ENCODE measurements at regions not wholly inside any gene's neighbourhood (a gene's known extent, or its start where the extent isn't known, plus 50 kb on each side); places are given as distances from the start of the nearest gene placed in this dataset.
"Not testable (repeated sequence)": the region's sequence is repeated elsewhere in the genome, so short reads cannot be mapped to it uniquely, and the experiment has no call there.

DNA sequence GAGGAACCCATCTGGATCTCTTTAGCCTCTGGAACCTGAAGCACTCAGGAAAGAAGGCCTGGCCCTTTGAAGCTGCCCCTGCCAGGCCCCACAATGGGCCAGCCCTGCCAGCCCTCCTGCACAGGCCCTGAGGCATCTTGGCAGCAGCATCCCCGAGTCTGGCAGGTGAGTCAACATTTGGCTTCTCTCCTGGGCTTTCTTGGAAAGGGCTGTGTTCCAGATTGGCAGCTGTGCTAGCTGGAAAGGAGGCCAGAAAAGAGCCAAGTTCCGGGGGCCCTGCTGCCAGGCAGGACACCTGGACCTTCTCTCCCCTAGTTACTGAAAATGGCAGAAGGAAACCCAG, 187.2 kb downstream of the SHQ1 start:
- no peak for DNase-seq (ENCODE audit: low read depth in 4 of 4, low spot score in 3 of 4)

GRCh38 chr3:72660270-72661114, 187.8 kb downstream of the SHQ1 start:
- no peak for DNase-seq (ENCODE audit: low read depth in 4 of 4, low spot score in 3 of 4)

DNA sequence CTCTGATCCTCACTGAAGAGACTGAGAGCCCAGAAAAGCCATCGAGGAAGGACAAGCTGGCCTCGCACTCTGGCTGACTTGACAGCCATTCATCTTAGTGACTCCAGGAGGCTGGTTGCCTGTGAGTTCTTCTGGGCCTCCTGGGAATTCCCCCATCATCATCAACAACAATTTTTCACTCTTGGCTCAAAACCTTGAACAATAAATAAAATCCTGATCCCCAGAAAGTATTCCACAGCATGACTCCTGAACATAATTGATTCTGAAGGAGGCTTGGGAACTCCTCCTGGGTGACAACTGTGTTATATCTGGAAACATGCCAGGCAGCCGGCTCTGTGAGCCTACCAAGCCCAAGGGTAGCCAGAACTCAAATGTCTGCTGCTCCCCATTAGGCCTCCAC, 188.6 kb downstream of the SHQ1 start:
- DNase-seq (ENCODE audit: low read depth in 4 of 4, low spot score in 3 of 4), result no peak

DNA sequence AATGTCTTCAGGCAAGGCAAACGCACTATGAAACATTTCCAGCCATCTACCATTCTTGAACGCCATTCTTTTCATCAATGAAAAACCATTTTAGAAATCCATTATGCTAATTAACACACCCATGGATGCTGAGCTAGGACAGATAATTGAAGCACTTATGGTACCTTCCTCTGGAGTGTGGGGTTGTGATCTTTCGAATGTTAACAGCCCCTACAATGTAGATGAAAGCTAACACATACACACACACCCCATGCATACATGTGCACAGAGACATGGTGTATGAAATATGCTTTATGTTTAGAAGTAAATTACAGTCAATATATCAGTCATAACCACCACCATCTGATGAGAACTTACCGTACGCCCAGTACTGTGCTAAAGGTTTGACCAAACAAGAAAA, 189.1 kb downstream of the SHQ1 start:
- DNase-seq (ENCODE audit: low read depth in 4 of 4, low spot score in 3 of 4), result no peak

DNA sequence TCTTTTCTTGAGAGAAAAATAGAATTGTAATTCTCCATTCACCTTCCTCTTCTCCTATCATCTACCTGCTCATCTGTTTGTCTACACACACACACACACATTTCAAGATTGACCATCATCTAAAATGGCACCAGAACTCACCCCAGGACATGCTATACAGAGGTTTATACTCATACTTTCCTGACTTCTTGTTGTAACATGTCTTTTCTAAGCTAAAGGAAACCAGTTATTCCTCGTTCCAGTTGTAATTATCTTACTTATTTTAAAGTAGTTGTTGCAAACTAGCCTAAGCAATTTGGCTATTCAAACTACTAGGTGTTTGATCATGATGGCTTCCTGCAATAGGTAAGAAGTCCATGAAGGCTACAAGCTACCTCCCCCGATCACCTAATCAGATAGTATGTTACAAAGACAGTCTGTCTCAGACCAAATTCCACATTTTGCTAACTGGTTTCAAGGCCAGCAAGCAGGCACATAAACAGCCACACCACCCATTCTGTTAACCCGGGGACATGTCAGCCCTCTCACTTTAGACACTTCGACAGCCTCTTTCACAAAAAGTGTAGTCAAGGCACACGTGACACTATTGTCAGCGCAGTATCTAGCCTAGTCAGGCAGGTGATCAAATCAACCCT, 189.7 kb downstream of the SHQ1 start:
- no peak for DNase-seq (ENCODE audit: low read depth in 4 of 4, low spot score in 3 of 4)

- no peak for DNase-seq (ENCODE audit: low read depth in 4 of 4, low spot score in 3 of 4)
Measured at GRCh38 chr3:72657666-72658065, 190.6 kb downstream of the SHQ1 start.

DNA sequence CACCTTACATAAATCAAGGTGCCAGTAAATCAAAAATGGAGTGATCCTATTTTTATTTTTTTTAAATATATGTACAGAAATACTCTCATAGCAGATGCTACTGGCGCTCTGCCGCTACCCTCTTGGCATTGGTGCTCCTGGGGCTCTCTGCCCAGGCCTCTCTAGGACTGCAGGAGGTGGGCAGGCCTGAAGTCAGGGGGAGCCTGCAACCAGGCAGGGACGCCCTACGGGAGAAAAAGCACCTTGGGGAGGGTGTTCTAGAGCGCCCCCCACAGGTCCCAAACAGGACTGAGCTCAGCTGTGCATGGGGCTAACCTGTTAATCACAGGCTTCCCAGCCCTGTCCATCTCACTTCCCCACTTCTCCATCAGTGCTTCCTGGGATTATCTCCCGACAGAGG, 192.5 kb downstream of the SHQ1 start:
- DNase-seq (ENCODE audit: low read depth in 4 of 4, low spot score in 3 of 4), result no peak

- no peak for DNase-seq (ENCODE audit: low read depth in 4 of 4, low spot score in 3 of 4)
Measured at GRCh38 chr3:72655131-72655551, 193.1 kb downstream of the SHQ1 start.

DNA sequence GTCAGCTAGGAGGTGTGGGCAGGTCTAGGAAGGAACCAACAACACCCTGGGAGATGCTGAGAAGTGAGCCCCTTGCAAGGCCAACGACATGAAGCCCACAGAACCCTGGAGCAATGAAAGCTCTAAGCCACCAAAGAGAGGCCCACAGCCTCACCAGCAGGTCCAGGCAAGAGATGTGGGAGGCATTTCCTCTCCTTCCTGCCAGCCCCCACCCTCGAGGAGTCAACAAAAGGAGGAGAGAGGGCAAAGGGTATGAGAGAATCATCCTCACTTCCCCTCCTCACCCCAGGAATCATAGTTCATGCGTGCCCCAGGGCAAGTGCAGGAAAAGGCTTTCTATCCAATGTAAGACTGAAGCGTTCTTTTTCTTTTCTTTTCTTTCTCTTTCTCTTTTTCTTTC, 195.8 kb downstream of the SHQ1 start:
- no peak for DNase-seq (ENCODE audit: low read depth in 4 of 4, low spot score in 3 of 4)

DNA sequence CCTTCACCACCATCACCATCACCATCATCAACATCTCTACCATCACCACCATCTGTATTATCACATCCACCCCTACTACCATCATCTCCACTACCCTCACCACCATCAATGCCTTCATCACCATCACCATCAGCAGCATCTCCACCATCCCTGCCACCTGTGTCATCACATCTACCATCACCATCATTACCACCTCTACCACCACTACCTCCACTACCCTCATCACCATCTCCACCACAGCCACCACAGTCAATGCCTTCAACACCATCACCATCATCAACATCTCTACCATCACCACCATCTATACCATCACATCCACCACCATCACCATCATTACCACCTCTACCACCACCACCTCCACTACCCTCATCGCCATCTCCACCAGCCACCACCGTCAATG, 196.7 kb downstream of the SHQ1 start:
- no peak for DNase-seq (ENCODE audit: low read depth in 4 of 4, low spot score in 3 of 4)

DNA sequence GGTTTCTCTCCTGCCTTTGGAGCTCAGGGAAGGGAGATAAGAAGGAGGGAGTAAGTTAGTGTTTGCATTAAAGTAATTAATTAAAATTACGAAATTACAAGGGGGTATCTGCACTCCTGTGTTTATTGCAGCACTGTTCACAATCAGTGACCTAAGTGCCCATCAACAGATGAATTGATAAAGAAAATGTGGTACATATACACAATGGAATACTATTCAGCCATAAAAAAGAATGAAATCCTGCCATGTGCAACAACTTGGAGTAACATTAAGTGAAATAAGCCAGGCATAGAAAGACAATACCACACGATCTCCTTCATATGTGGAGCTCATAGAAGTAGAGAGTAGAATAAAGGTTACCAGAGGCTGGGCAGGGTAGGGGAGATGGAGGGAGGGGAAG, 202.0 kb downstream of the SHQ1 start:
- DNase-seq (ENCODE audit: low read depth in 4 of 4, low spot score in 3 of 4), result no peak

GRCh38 chr3:72643635-72644034, 204.6 kb downstream of the SHQ1 start:
- DNase-seq (ENCODE audit: low read depth in 4 of 4, low spot score in 3 of 4), result not testable (repeated sequence)

- DNase-seq (ENCODE audit: low read depth in 4 of 4, low spot score in 3 of 4), result no peak
Measured at GRCh38 chr3:72641684-72642083, 206.6 kb downstream of the SHQ1 start.

GRCh38 chr3:72641072-72641471, 207.2 kb downstream of the SHQ1 start:
- DNase-seq (ENCODE audit: low read depth in 4 of 4, low spot score in 3 of 4), result no peak

GRCh38 chr3:72636969-72637597, 211.2 kb downstream of the SHQ1 start:
- DNase-seq (ENCODE audit: low read depth in 4 of 4, low spot score in 3 of 4), result no peak

GRCh38 chr3:72635551-72635950, 212.7 kb downstream of the SHQ1 start:
- no peak for DNase-seq (ENCODE audit: low read depth in 4 of 4, low spot score in 3 of 4)

GRCh38 chr3:72634128-72634527, 214.1 kb downstream of the SHQ1 start:
- DNase-seq (ENCODE audit: low read depth in 4 of 4, low spot score in 3 of 4), result no peak

GRCh38 chr3:72633534-72633933, 214.7 kb downstream of the SHQ1 start:
- no peak for DNase-seq (ENCODE audit: low read depth in 4 of 4, low spot score in 3 of 4)

- DNase-seq (ENCODE audit: low read depth in 4 of 4, low spot score in 3 of 4), result no peak
Measured at GRCh38 chr3:72633121-72633520, 215.1 kb downstream of the SHQ1 start.

DNA sequence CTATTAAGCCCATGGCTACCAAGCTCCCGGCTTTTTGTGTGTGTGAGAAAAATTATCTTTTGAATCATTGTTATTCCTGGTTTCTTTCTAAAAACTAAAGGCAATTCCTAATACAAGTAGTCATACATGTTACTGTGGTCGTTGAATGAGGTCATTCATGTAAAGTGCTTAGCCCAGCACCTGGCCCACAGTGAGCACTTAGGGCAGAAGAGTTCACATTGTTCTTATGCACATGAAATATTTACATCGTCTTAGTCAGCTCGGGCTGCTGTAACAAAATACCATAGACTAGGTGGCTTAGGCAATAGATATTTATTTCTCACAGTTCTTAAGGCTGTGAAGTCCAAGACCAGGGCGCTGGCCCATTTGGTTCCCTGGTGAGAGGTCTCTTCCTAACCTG, 216.1 kb downstream of the SHQ1 start:
- DNase-seq (ENCODE audit: low read depth in 4 of 4, low spot score in 3 of 4), result no peak

DNA sequence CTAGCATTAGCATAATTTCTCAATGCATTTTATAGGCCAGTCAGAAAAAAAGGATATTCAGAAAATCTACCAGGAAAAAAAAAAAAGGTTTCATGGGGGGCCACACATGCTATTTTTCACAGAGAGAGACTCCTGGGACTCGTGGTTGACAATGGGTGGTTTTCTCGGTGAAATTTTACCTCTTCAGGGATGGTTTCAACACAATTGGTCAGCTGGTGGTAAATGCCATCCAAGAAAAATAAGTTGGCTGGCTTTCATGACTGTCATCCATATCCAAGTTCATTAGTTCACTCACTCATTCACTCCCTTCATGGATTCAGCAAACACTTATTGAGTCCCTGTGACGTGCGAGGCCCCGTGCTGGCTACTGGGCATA, 217.3 kb downstream of the SHQ1 start:
- no peak for DNase-seq (ENCODE audit: low read depth in 4 of 4, low spot score in 3 of 4)

DNA sequence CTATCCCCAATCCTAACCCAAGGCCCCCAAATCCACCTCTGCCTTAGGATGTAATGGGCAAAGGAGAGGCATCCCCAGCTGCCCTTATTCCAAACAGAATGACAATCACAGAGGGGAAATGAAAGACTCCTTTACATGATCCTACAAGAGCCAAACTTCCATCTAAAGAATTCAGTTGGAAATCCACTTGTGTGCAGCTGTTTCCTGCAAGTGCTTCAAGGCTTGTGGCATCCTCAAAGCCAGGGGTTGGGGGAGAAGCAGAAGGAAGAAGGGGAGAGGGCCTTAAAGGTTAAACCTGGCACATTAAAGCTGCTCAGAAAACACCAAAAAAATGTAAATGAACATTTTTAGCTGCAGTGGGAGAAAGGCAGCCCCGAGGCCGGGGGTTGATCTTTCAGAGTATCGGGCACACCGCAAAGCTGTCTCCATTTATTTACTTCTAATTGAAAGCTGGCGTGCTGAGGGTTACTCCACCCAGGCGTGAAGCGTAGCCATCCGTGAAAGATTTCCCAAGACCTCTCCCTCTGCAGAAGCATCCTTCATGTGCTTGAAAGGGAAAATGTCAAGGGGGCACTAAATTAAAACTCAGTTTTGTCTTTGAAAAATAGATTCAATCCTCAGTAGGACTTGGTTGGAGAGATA, 217.8 kb downstream of the SHQ1 start:
- DNase-seq (ENCODE audit: low read depth in 4 of 4, low spot score in 3 of 4), result peak in 2 of 4 donors; percentile 18 to 48

Data from left renal pelvis (tissue), 4 donors.